RWPE2 (cell line): ENCODE measurements at regions not wholly inside any gene's neighbourhood (a gene's known extent, or its start where the extent isn't known, plus 50 kb on each side); places are given as distances from the start of the nearest gene placed in this dataset.

Experiments used
- ATAC-seq: fragments of 200-7000 bp; cut with Tn5 transposase; 3 replicates; pipeline ENCODE4 v1.9.1; 2021; ENCODE audit warnings: low read depth
- DNase-seq: peaks from one replicate; pipeline ENCODE4 v3.0.0-alpha.2; 2020; ENCODE audit warnings: low spot score
- H3K27ac ChIP-seq: fragments of 450-650 bp; 2 replicates; pipeline ENCODE4 v1.5.1; 2017; ENCODE audit warnings: mild to moderate bottlenecking; ENCODE audit not compliant: poor library complexity, severe bottlenecking
- H3K27me3 ChIP-seq: fragments of 250-450 bp; sonication (Bioruptor Pico); 2 replicates; pipeline ENCODE4 v1.5.1; 2021; ENCODE audit warnings: mild to moderate bottlenecking, moderate library complexity; ENCODE audit not compliant: insufficient read depth, poor library complexity, severe bottlenecking
- H3K36me3 ChIP-seq: fragments of 250-450 bp; sonication (Bioruptor Pico); 2 replicates; pipeline ENCODE4 v1.5.1; 2020; ENCODE audit warnings: low read depth, mild to moderate bottlenecking, moderate library complexity
- H3K4me1 ChIP-seq: fragments of 250-450 bp; sonication (Bioruptor Pico); 2 replicates; pipeline ENCODE4 v1.5.1; 2021; ENCODE audit warnings: mild to moderate bottlenecking, moderate library complexity; ENCODE audit not compliant: insufficient read depth, poor library complexity, severe bottlenecking
- H3K4me3 ChIP-seq: fragments of 250-450 bp; sonication (Bioruptor Pico); 2 replicates; pipeline ENCODE4 v1.5.1; 2021; ENCODE audit warnings: mild to moderate bottlenecking, moderate library complexity; ENCODE audit not compliant: severe bottlenecking
- H3K9me3 ChIP-seq: fragments of 250-450 bp; sonication (Bioruptor Pico); 2 replicates; pipeline ENCODE4 v1.5.1; 2021; ENCODE audit warnings: mild to moderate bottlenecking, moderate library complexity; ENCODE audit not compliant: severe bottlenecking
- CTCF ChIP-seq: fragments of 450-650 bp; IDR thresholded peaks from one replicate; pipeline ENCODE4 v1.5.1; 2017; ENCODE audit warnings: mild to moderate bottlenecking, moderate library complexity; ENCODE audit not compliant: poor library complexity, severe bottlenecking

DNA sequence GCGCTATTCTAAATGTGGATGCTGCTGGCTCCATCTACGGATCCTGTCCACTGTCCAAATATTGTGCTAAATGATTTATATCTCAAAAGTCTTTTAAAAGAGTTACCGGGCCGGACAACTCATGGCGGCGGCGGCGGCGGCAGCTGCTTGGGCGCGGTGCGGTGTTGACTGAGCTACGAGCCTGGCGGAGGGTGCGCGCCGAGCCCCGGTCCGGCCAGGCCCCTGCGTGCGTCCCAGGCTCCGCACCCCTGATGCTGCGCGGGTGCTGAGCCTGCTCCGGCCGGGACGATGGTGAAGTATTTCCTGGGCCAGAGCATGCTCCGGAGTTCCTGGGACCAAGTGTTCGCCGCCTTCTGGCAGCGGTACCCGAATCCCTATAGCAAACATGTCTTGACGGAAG, 303.4 kb downstream of the CENPW start:
- no peak for ATAC-seq
- no peaks in the 10 kb centered on the region for H3K36me3 ChIP-seq
- H3K9me3 ChIP-seq, result no peaks in the 10 kb centered on the region
- H3K4me3 ChIP-seq, result no peak overlapping the region
- no peak for DNase-seq
- no peaks in the 10 kb centered on the region for H3K27me3 ChIP-seq
- no peak for TF ChIP-seq CTCF
- H3K4me1 ChIP-seq, result no peaks in the 10 kb centered on the region
- H3K27ac ChIP-seq, result no peak overlapping the region

GRCh38 chr6:126650931-126651330, 311.0 kb downstream of the CENPW start:
- Histone ChIP-seq H3K36me3 (no peaks in the 10 kb centered on the region), H3K4me3 (no peak overlapping the region), H3K4me1 (no peaks in the 10 kb centered on the region), H3K27ac (no peak overlapping the region), H3K27me3 (no peaks in the 10 kb centered on the region), H3K9me3 (no peaks in the 10 kb centered on the region)
- ATAC-seq (no peak), DNase-seq (no peak)
- no peak for TF ChIP-seq CTCF

- ATAC-seq, result peak; percentile 57; the same call in 1 of the 3 replicates
- Histone ChIP-seq H3K4me1 (no peaks in the 10 kb centered on the region), H3K4me3 (no peak overlapping the region), H3K27me3 (no peaks in the 10 kb centered on the region), H3K27ac (no peak overlapping the region), H3K9me3 (no peaks in the 10 kb centered on the region), H3K36me3 (no peaks in the 10 kb centered on the region)
- peak; percentile 72 for TF ChIP-seq CTCF
- DNase-seq, result no peak
Measured at GRCh38 chr6:126657561-126658175, 317.8 kb downstream of the CENPW start.

DNA sequence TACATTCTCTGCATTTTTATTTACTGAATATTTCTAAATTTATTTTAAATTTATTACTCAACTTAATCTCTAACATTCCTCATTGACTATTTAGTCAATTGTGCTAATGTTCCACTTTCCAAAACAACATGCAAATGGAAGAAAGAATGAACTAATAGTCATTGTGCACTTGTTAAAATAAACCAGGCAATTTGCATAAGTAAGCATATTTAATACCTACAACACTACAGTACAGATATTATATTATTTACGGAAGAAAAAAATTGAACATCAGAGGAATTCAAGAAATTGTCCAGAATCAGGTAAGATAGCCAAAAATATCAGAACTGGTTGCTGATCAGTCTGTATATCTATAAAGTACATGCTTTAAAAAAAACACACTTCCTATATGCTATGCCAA, 320.5 kb downstream of the CENPW start:
- ATAC-seq (no peak), DNase-seq (no peak)
- no peaks in the 10 kb centered on the region for H3K27me3 ChIP-seq
- H3K9me3 ChIP-seq, result no peaks in the 10 kb centered on the region
- no peaks in the 10 kb centered on the region for H3K4me1 ChIP-seq
- no peaks in the 10 kb centered on the region for H3K36me3 ChIP-seq
- TF ChIP-seq CTCF, result no peak
- no peak overlapping the region for H3K4me3 ChIP-seq
- no peak overlapping the region for H3K27ac ChIP-seq

- ATAC-seq (peak; percentile 40; the same call in 1 of the 3 replicates), DNase-seq (no peak)
- no peak for TF ChIP-seq CTCF
- Histone ChIP-seq H3K27ac (no peak overlapping the region), H3K4me1 (no peaks in the 10 kb centered on the region), H3K4me3 (no peak overlapping the region), H3K36me3 (no peaks in the 10 kb centered on the region), H3K27me3 (no peaks in the 10 kb centered on the region), H3K9me3 (no peaks in the 10 kb centered on the region)
Measured at GRCh38 chr6:126661646-126662045, 321.7 kb downstream of the CENPW start.
